Endothelial cell of umbilical vein (primary cell): ENCODE measurements at regions not wholly inside any gene's neighbourhood (a gene's known extent, or its start where the extent isn't known, plus 50 kb on each side); places are given as distances from the start of the nearest gene placed in this dataset.

Source experiments
- BruUV-seq: library from RNA; stranded (reverse); fragments of 400-500 nt; replicated peaks from 2 replicates; lab custom pipeline; 2021; lab: Mats Ljungman, UMichigan
- CTCF ChIA-PET: fragments of 300-600, 350-600 bp; sonication (Branson Sonifier 250); formaldehyde crosslinking; loops from one replicate; lab custom pipeline; 2021; ENCODE audit warnings: antibody characterized with exemption, inconsistent platforms; lab: Charles Lee
- POLR2A ChIA-PET: fragments of 300-600, 350-600 bp; sonication (Branson Sonifier 250); formaldehyde crosslinking; loops from one replicate; lab custom pipeline; 2021; ENCODE audit warnings: antibody characterized with exemption, inconsistent platforms; lab: Charles Lee
- DNase-seq: peaks from one replicate; pipeline ENCODE4 v3.0.0-alpha.2; 2011; ENCODE audit warnings: low read depth, low spot score
- FAIRE-seq: peaks from 2 replicates; lab custom pipeline; 2011; peaks lifted over from hg19 to GRCh38; lab: Jason Lieb, UNC
- H2AFZ ChIP-seq: 2 replicates; pipeline ENCODE4 v1.6.0; 2012; ENCODE audit warnings: low read depth, low read length, control low read depth, inconsistent platforms
- H3K27ac ChIP-seq: 2 replicates; pipeline ENCODE4 v1.5.1; 2011; ENCODE audit warnings: low read depth, mild to moderate bottlenecking, control low read depth, low read length, moderate library complexity; ENCODE audit not compliant: insufficient read depth
- H3K27me3 ChIP-seq, 2 experiments: 2 replicates each; pipeline versions ENCODE4 v1.6.0 to v1.6.1; 2011; ENCODE audit warnings: low read length in 2 of 2, mixed read lengths in 1 of 2; ENCODE audit not compliant: control insufficient read depth in 2 of 2, insufficient read depth in 2 of 2
- H3K36me3 ChIP-seq, 2 experiments: 2 replicates in 1 of 2; 3 replicates in 1 of 2; pipeline ENCODE4 v1.5.1; 2011; ENCODE audit warnings: low read length in 2 of 2, mild to moderate bottlenecking in 1 of 2, moderate library complexity in 1 of 2; ENCODE audit not compliant: control insufficient read depth in 2 of 2, insufficient read depth in 2 of 2; ENCODE audit errors: extremely low read depth in 1 of 2
- H3K4me1 ChIP-seq: 3 replicates; pipeline ENCODE4 v1.5.1; 2011; ENCODE audit warnings: mild to moderate bottlenecking, low read length; ENCODE audit not compliant: control insufficient read depth, insufficient read depth; ENCODE audit errors: extremely low read depth
- H3K4me2 ChIP-seq: 2 replicates; pipeline ENCODE4 v1.6.1; 2011; ENCODE audit warnings: low read length, control low read depth, mixed read lengths; ENCODE audit not compliant: insufficient read depth
- H3K4me3 ChIP-seq, 3 experiments: fragments of 200-600 bp in 1 of 3; sonication (generic), shearing (Covaris generic) in 1 of 3; replicated peaks in 1 of 3; 2 replicates each; pipeline ENCODE4 v1.5.1; 2011 to 2016; ENCODE audit warnings: control low read depth in 3 of 3, low read length in 3 of 3, mild to moderate bottlenecking in 2 of 3, inconsistent platforms in 1 of 3, low read depth in 1 of 3, moderate library complexity in 1 of 3; ENCODE audit not compliant: insufficient read depth in 1 of 3
- H3K79me2 ChIP-seq: 2 replicates; pipeline ENCODE4 v1.6.0; 2012; ENCODE audit warnings: low read length, inconsistent platforms; ENCODE audit not compliant: control insufficient read depth, insufficient read depth
- H3K9ac ChIP-seq: replicated peaks from 2 replicates; pipeline ENCODE3; 2011; ENCODE audit warnings: low read length, control low read depth; ENCODE audit not compliant: insufficient read depth; ENCODE audit errors: extremely low read depth
- H3K9me1 ChIP-seq: replicated peaks from 3 replicates; pipeline ENCODE4 v1.6.0; 2011; ENCODE audit warnings: mild to moderate bottlenecking, low read length; ENCODE audit not compliant: control insufficient read depth, insufficient read depth; ENCODE audit errors: extremely low read depth
- H3K9me3 ChIP-seq: replicated peaks from 2 replicates; pipeline ENCODE4 v1.5.1; 2012; ENCODE audit warnings: low read length, inconsistent platforms; ENCODE audit not compliant: control insufficient read depth, insufficient read depth
- H4K20me1 ChIP-seq: replicated peaks from 2 replicates; pipeline ENCODE3; 2011; ENCODE audit warnings: mild to moderate bottlenecking, low read length; ENCODE audit not compliant: control insufficient read depth, insufficient read depth; ENCODE audit errors: extremely low read depth
- CTCF ChIP-seq, 2 donors: IDR thresholded peaks; 1 replicate in 1 of 2; 2 replicates in 1 of 2; pipeline ENCODE4 v1.5.1; 2011; ENCODE audit warnings: low read length in 2 of 2, mild to moderate bottlenecking in 2 of 2, moderate library complexity in 2 of 2, control low read depth in 1 of 2, inconsistent platforms in 1 of 2, low read depth in 1 of 2; ENCODE audit not compliant: insufficient read depth in 1 of 2; ENCODE audit errors: extremely low read depth in 1 of 2
- FOS ChIP-seq: IDR thresholded peaks from 2 replicates; pipeline ENCODE4 v1.6.1; 2011; ENCODE audit warnings: mild to moderate bottlenecking, low read length, moderate library complexity, borderline replicate concordance; ENCODE audit not compliant: insufficient read depth
- JUN ChIP-seq: IDR thresholded peaks from 2 replicates; pipeline ENCODE4 v1.6.1; 2011; ENCODE audit warnings: borderline replicate concordance, low read depth; ENCODE audit not compliant: insufficient read length, insufficient read depth
- POLR2A ChIP-seq: IDR thresholded peaks from 2 replicates; pipeline ENCODE4 v1.6.1; 2012; ENCODE audit warnings: low read depth, mild to moderate bottlenecking, control low read depth, low read length
- dilution Hi-C: fragments of 300-500 bp; cut with MboI; formaldehyde crosslinking; loops from one replicate; pipeline ENCODE4 v1.15.0; 2019; ENCODE audit warnings: low sequenced_read_pairs; ENCODE audit not compliant: extremely low pct_ligation_motif_present
- intact Hi-C: fragments of 100-400 bp; cut with micrococcal nuclease; formaldehyde crosslinking; loops from one replicate; pipeline ENCODE4 v1.10.0; 2022

GRCh38 chr4:94126669-94127068, 81.0 kb upstream of the SMARCAD1 start:
- Histone ChIP-seq H3K9me3 (no peaks in the 10 kb centered on the region), H3K27ac (no peak overlapping the region), H3K79me2 (no peaks in the 10 kb centered on the region), H4K20me1 (no peaks in the 10 kb centered on the region), H3K9me1 (no peaks in the 10 kb centered on the region), H3K27me3 (peaks cover 2 to 4% of the 10 kb centered on the region in 2 experiments), H3K4me2 (no peak overlapping the region), H3K4me3 (no peak overlapping the region), H3K36me3 (no peaks in the 10 kb centered on the region), H3K4me1 (no peaks in the 10 kb centered on the region), H2AFZ (no peak overlapping the region), H3K9ac (no peak overlapping the region)
- ChIA-PET POLR2A (no interaction called here), CTCF (interaction anchor here (1.2 to 3.3 kb wide), 4 partner anchors 11 to 335 kb away, joined by 4 to 21 read pairs (median 8); no protein-coding TSS in a partner anchor)
- no TSS peak for BruUV-seq
- DNase-seq (no peak), FAIRE-seq (no peak)
- intact Hi-C loops, result loop anchor here (1.0 kb wide), 2 partner anchors 229 to 335 kb away; no protein-coding TSS in a partner anchor
- dilution Hi-C loops, result no loop called here
- TF ChIP-seq JUN, result no peak
- TF ChIP-seq FOS, result no peak
- no peak for TF ChIP-seq POLR2A

GRCh38 chr4:94127707-94128328, 79.8 kb upstream of the SMARCAD1 start:
- Histone ChIP-seq H3K4me3 (no peak overlapping the region), H3K9ac (no peak overlapping the region), H3K9me3 (no peaks in the 10 kb centered on the region), H3K79me2 (no peaks in the 10 kb centered on the region), H2AFZ (no peak overlapping the region), H4K20me1 (no peaks in the 10 kb centered on the region), H3K36me3 (no peaks in the 10 kb centered on the region), H3K27ac (no peak overlapping the region), H3K4me1 (no peaks in the 10 kb centered on the region), H3K4me2 (no peak overlapping the region), H3K9me1 (no peaks in the 10 kb centered on the region), H3K27me3 (peaks cover 2 to 4% of the 10 kb centered on the region in 2 experiments)
- peak; percentile 36 for DNase-seq
- BruUV-seq, result no TSS peak
- ChIA-PET CTCF (interaction anchor here (1.1 to 3.3 kb wide), 8 partner anchors 9 to 944 kb away, joined by 3 to 21 read pairs (median 4); no protein-coding TSS in a partner anchor), POLR2A (no interaction called here)
- dilution Hi-C loops (no loop called here), intact Hi-C loops (loop anchor here (1.0 kb wide), 1 partner anchor 337 kb away; no protein-coding TSS in a partner anchor)
- FAIRE-seq, result peak; percentile 26
- peak; percentile 30 to 46 for TF ChIP-seq CTCF (IDR thresholded peaks at IDR 0.05; ENCODE audit: extremely low read depth in 1 of 2, insufficient read depth in 1 of 2, low read depth in 1 of 2, low read length in 2 of 2)
- TF ChIP-seq FOS, result no peak
